Parathyroid adenoma (tissue), 2 donors: ENCODE measurements at regions not wholly inside any gene's neighbourhood (a gene's known extent, or its start where the extent isn't known, plus 50 kb on each side); places are given as distances from the start of the nearest gene placed in this dataset.

Experiments
- H2AFZ ChIP-seq: fragments of 300-600 bp; sonication (generic); one replicate; pipeline ENCODE4 v1.7.0; 2017; ENCODE audit warnings: antibody characterized with exemption, mild to moderate bottlenecking
- H3K27ac ChIP-seq: fragments of 300-600 bp; sonication (generic); one replicate; pipeline ENCODE4 v1.7.0; 2017
- H3K27me3 ChIP-seq: fragments of 300-600 bp; sonication (generic); one replicate; pipeline ENCODE4 v1.7.0; 2017; ENCODE audit warnings: low read length; ENCODE audit not compliant: control insufficient read depth, insufficient read depth
- H3K36me3 ChIP-seq: fragments of 300-600 bp; sonication (generic); one replicate; pipeline ENCODE4 v1.7.0; 2017; ENCODE audit warnings: low read length; ENCODE audit not compliant: control insufficient read depth, insufficient read depth
- H3K4me1 ChIP-seq: fragments of 300-600 bp; sonication (generic); one replicate; pipeline ENCODE4 v1.7.0; 2017; ENCODE audit warnings: control low read depth
- H3K4me2 ChIP-seq: fragments of 300-600 bp; sonication (generic); one replicate; pipeline ENCODE4 v1.7.0; 2017; ENCODE audit warnings: low read length
- H3K4me3 ChIP-seq: fragments of 300-600 bp; sonication (generic); one replicate; pipeline ENCODE4 v1.7.0; 2017; ENCODE audit warnings: low read depth, low read length
- H3K79me2 ChIP-seq: fragments of 300-600 bp; sonication (generic); one replicate; pipeline ENCODE4 v1.7.0; 2017; ENCODE audit warnings: control low read depth
- H3K9ac ChIP-seq: fragments of 300-600 bp; sonication (generic); one replicate; pipeline ENCODE4 v1.7.0; 2017; ENCODE audit warnings: mild to moderate bottlenecking
- H3K9me3 ChIP-seq: fragments of 300-600 bp; sonication (generic); one replicate; pipeline ENCODE4 v1.7.0; 2017; ENCODE audit warnings: low read length; ENCODE audit not compliant: control insufficient read depth
- CTCF ChIP-seq: fragments of 300-600 bp; sonication (generic); IDR thresholded peaks from one replicate; pipeline ENCODE4 v1.7.0; 2017; ENCODE audit warnings: antibody characterized with exemption, mild to moderate bottlenecking
- donor health status: primary hyperparathyroidism.

GRCh38 chr1:56410405-56410804, 169.0 kb downstream of the PLPP3 start:
- no peaks in the 10 kb centered on the region for H3K79me2 ChIP-seq
- H3K36me3 ChIP-seq: no peaks in the 10 kb centered on the region
- H2AFZ ChIP-seq: no peak overlapping the region
- no peak for TF ChIP-seq CTCF
- no peak overlapping the region for H3K4me2 ChIP-seq
- peak overlapping the region; percentile 72 for H3K27ac ChIP-seq
- H3K27me3 ChIP-seq: no peaks in the 10 kb centered on the region
- no peaks in the 10 kb centered on the region for H3K4me1 ChIP-seq
- H3K4me3 ChIP-seq: no peak overlapping the region
- H3K9ac ChIP-seq: no peak overlapping the region
- no peaks in the 10 kb centered on the region for H3K9me3 ChIP-seq

- H3K36me3 ChIP-seq: no peaks in the 10 kb centered on the region
Observed at GRCh38 chr1:56409112-56409691, 170.2 kb downstream of the PLPP3 start.

DNA sequence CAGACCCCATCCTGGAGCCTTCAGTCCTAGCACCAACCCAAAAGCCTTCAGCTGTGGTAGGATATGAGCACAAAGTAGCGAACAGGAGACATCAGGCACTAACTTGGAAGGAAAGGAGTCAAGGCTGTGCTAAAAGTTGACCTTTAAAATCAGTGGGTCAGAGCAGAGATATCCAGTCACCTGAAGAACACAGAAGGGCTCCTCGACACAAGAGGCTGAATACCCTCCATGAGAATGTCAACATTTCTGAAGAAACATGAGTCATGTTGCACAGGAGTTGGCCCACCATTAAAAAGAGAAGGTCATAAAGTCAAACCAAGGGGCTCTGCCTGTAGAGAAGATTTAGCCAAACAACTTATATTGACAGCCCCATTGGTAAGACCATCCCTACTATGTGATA, 172.5 kb downstream of the PLPP3 start:
- Histone ChIP-seq H3K36me3 (no peaks in the 10 kb centered on the region), H3K27ac (no peak overlapping the region)

More at GRCh38 chr1:56409112-56409691, 170.2 kb downstream of the PLPP3 start:
- Histone ChIP-seq H3K4me1 (no peaks in the 10 kb centered on the region), H3K4me2 (no peak overlapping the region), H2AFZ (no peak overlapping the region), H3K79me2 (no peaks in the 10 kb centered on the region), H3K27ac (no peak overlapping the region), H3K27me3 (no peaks in the 10 kb centered on the region), H3K9me3 (no peaks in the 10 kb centered on the region), H3K4me3 (no peak overlapping the region), H3K9ac (no peak overlapping the region)
- peak; percentile 51 for TF ChIP-seq CTCF

GRCh38 chr1:56404561-56405030, 174.8 kb downstream of the PLPP3 start:
- Histone ChIP-seq H3K4me1 (no peaks in the 10 kb centered on the region), H3K9me3 (no peaks in the 10 kb centered on the region), H3K4me3 (no peak overlapping the region), H3K27me3 (no peaks in the 10 kb centered on the region), H2AFZ (no peak overlapping the region), H3K27ac (no peak overlapping the region), H3K9ac (no peak overlapping the region), H3K36me3 (no peaks in the 10 kb centered on the region), H3K4me2 (no peak overlapping the region), H3K79me2 (no peaks in the 10 kb centered on the region)
- no peak for TF ChIP-seq CTCF

More for the DNA sequence above, 172.5 kb downstream of the PLPP3 start:
- Histone ChIP-seq H3K9ac (no peak overlapping the region), H3K9me3 (no peaks in the 10 kb centered on the region), H2AFZ (no peak overlapping the region), H3K4me3 (no peak overlapping the region), H3K27me3 (no peaks in the 10 kb centered on the region), H3K4me1 (no peaks in the 10 kb centered on the region), H3K79me2 (no peaks in the 10 kb centered on the region), H3K4me2 (no peak overlapping the region)
- TF ChIP-seq CTCF: no peak

DNA sequence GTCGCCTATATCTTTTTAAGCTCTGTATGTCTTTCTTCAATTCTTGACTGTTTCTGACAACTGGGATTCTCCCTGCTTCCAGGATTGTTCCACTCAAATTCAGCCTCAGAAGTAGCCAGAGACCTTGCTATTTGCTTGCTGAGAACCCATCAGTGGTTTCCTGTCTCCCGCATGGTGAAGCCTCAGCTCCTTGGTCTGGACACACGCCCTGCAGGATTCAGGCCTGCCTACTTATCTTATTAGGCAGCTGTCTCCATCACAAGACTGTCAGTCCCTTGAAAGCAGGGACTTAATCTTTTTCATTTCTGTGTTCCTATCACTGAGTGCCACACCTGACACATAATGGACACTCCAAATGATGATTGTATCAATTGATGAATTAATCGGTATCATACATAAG, 175.3 kb downstream of the PLPP3 start:
- Histone ChIP-seq H3K36me3 (no peaks in the 10 kb centered on the region), H3K9me3 (no peaks in the 10 kb centered on the region), H3K4me3 (no peak overlapping the region), H3K9ac (no peak overlapping the region), H3K4me1 (no peaks in the 10 kb centered on the region), H3K4me2 (no peak overlapping the region), H3K79me2 (no peaks in the 10 kb centered on the region), H3K27me3 (no peaks in the 10 kb centered on the region), H3K27ac (no peak overlapping the region), H2AFZ (no peak overlapping the region)
- TF ChIP-seq CTCF: no peak
